HG02678 (cell line): ENCODE measurements at regions not wholly inside any gene's neighbourhood (a gene's known extent, or its start where the extent isn't known, plus 50 kb on each side); places are given as distances from the start of the nearest gene placed in this dataset.

Source experiments
- ATAC-seq: cut with Tn5 transposase; IDR thresholded peaks from one replicate; pipeline ENCODE4 v1.9.1; 2021; ENCODE audit warnings: mild to moderate bottlenecking, moderate library complexity; ENCODE audit not compliant: unreplicated experiment

DNA sequence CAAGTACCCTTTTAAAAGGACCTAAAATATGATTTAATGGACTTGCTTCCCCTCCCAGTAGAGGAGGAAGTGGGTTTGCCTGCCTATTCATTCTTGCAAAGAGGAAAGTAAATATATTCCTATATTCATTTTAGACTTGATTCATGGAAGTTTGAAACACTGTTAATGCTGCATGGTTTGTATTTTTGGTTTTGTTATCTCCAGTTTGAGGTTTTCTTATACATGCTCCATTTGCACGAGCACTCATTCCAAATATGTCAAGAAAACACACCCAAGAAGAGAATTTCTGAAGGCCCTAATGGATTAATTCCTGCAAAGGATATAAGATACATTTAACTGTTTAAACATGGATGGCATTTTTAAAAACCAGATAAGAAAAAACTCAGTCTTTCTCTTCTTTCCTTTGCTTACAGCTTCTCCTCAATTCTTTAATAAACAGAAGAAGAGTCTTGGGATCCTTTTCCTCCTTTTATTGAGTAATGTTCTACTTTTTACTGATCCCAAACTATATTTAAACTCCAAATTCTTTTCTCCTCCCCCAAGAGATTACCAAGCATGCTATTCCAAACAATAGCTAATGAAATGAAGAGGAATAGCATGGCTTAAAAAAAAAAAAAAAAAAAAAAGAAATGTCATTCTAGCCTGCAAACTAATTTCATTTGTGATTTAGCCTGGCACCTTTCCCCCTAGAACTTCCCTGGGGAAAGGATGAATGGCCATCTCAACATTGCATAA is 54.6 kb upstream of the LDB2 start:
- no peak for ATAC-seq

DNA sequence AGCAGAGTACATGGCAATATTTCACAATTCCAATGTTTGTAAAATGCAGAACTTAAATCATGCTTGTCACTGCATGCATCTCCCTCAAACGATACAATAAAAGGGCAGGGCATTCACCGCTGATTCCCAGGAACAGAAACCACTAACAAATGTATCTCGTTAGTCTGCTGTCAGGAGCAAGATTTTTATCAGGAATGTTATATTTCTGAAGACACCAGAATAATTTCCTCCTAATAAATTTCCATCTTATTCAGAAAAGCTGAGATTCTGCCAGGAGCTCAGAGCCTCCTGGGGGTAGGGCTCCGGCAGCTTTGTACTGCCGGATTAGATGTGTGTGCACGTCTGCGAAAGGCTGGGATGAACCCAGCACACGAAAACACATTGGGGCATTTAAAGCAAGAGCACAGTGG is 54.0 kb upstream of the LDB2 start:
- ATAC-seq, result no peak
